Vagina (tissue), 2 donors: ENCODE measurements at regions not wholly inside any gene's neighbourhood (a gene's known extent, or its start where the extent isn't known, plus 50 kb on each side); places are given as distances from the start of the nearest gene placed in this dataset.

ENCODE experiments used
- DNase-seq, 2 donors: peaks; one replicate each; pipeline ENCODE4 v3.0.0-alpha.2; 2017; ENCODE audit errors: extremely low spot score in 2 of 2
- H3K27ac ChIP-seq: fragments of 200-600 bp; sonication (generic); one replicate; pipeline ENCODE4 v1.5.1; 2019
- H3K27me3 ChIP-seq: fragments of 200-600 bp; sonication (generic); one replicate; pipeline ENCODE4 v1.5.1; 2019
- H3K36me3 ChIP-seq, 2 donors: fragments of 200-600 bp; sonication (generic); one replicate each; pipeline ENCODE4 v1.5.1; 2017 to 2019
- H3K4me1 ChIP-seq: fragments of 200-600 bp; sonication (generic); one replicate; pipeline ENCODE4 v1.5.1; 2019
- H3K4me3 ChIP-seq, 2 donors: fragments of 200-600 bp; sonication (generic); 1 replicate in 1 of 2; 2 replicates in 1 of 2; pipeline ENCODE4 v1.5.1; 2016 to 2019
- H3K9me3 ChIP-seq: fragments of 200-600 bp; sonication (generic); one replicate; pipeline ENCODE4 v1.5.1; 2019
- POLR2A ChIP-seq, 2 donors: fragments of 450-650 bp; IDR thresholded peaks; one replicate each; pipeline ENCODE4 v1.6.1; 2017; ENCODE audit warnings: antibody characterized with exemption in 2 of 2, mild to moderate bottlenecking in 2 of 2, moderate library complexity in 2 of 2
- POLR2AphosphoS5 ChIP-seq, 2 donors: sonication (generic); formaldehyde crosslinking; IDR thresholded peaks; one replicate each; pipeline ENCODE4 v1.9.0; 2017; ENCODE audit warnings: antibody characterized with exemption in 2 of 2, mild to moderate bottlenecking in 2 of 2, low read depth in 1 of 2; ENCODE audit not compliant: insufficient read depth in 1 of 2
- intact Hi-C: fragments of 100-400 bp; cut with DNase I; formaldehyde crosslinking; loops from one replicate; pipeline ENCODE4 v1.15.1; 2023
- TF ChIP-seq, protein P1 (sequence below), 3 experiments: fragments of 450-650 bp in 2 of 3; fragments of 200-600 bp in 1 of 3; sonication (generic) in 1 of 3; IDR thresholded peaks; one replicate each; pipeline ENCODE4 v1.5.1; 2017 to 2019; ENCODE audit warnings: antibody characterized with exemption in 3 of 3, mild to moderate bottlenecking in 2 of 3, moderate library complexity in 2 of 3

GRCh38 chr3:159077860-159078259 is 276.0 kb downstream of the MFSD1 start:
- no peak for TF ChIP-seq POLR2A (IDR thresholded peaks at IDR 0.05)
- TF ChIP-seq, protein P1, sequence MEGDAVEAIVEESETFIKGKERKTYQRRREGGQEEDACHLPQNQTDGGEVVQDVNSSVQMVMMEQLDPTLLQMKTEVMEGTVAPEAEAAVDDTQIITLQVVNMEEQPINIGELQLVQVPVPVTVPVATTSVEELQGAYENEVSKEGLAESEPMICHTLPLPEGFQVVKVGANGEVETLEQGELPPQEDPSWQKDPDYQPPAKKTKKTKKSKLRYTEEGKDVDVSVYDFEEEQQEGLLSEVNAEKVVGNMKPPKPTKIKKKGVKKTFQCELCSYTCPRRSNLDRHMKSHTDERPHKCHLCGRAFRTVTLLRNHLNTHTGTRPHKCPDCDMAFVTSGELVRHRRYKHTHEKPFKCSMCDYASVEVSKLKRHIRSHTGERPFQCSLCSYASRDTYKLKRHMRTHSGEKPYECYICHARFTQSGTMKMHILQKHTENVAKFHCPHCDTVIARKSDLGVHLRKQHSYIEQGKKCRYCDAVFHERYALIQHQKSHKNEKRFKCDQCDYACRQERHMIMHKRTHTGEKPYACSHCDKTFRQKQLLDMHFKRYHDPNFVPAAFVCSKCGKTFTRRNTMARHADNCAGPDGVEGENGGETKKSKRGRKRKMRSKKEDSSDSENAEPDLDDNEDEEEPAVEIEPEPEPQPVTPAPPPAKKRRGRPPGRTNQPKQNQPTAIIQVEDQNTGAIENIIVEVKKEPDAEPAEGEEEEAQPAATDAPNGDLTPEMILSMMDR (IDR thresholded peaks at IDR 0.05) = no peak
- no peak for TF ChIP-seq POLR2AphosphoS5 (IDR thresholded peaks at IDR 0.05; ENCODE audit: insufficient read depth in 1 of 2, low read depth in 1 of 2)
- H3K9me3 ChIP-seq = no peaks in the 10 kb centered on the region
- no peak overlapping the region for H3K27ac ChIP-seq
- no peak overlapping the region for H3K4me3 ChIP-seq
- H3K36me3 ChIP-seq = no peaks in the 10 kb centered on the region
- no peak for DNase-seq
- intact Hi-C loops = no loop called here
- no peaks in the 10 kb centered on the region for H3K27me3 ChIP-seq
- no peaks in the 10 kb centered on the region for H3K4me1 ChIP-seq

GRCh38 chr3:159080256-159080655 is 278.4 kb downstream of the MFSD1 start:
- no peak for DNase-seq
- Histone ChIP-seq H3K4me3 (no peak overlapping the region), H3K4me1 (no peaks in the 10 kb centered on the region), H3K36me3 (no peaks in the 10 kb centered on the region), H3K27me3 (no peaks in the 10 kb centered on the region), H3K27ac (no peak overlapping the region), H3K9me3 (no peaks in the 10 kb centered on the region)
- intact Hi-C loops = no loop called here
- TF ChIP-seq POLR2AphosphoS5 (IDR thresholded peaks at IDR 0.05; ENCODE audit: insufficient read depth in 1 of 2, low read depth in 1 of 2) = no peak

GRCh38 chr3:159080821-159081220 is 279.0 kb downstream of the MFSD1 start:
- Histone ChIP-seq H3K9me3 (no peaks in the 10 kb centered on the region), H3K36me3 (no peaks in the 10 kb centered on the region), H3K27ac (no peak overlapping the region), H3K27me3 (no peaks in the 10 kb centered on the region), H3K4me3 (no peak overlapping the region), H3K4me1 (no peaks in the 10 kb centered on the region)
- no peak for DNase-seq
- intact Hi-C loops = no loop called here
- TF ChIP-seq, protein P1 (IDR thresholded peaks at IDR 0.05) = no peak
- TF ChIP-seq POLR2AphosphoS5 (IDR thresholded peaks at IDR 0.05; ENCODE audit: insufficient read depth in 1 of 2, low read depth in 1 of 2) (no peak), POLR2A (IDR thresholded peaks at IDR 0.05) (no peak)

DNA sequence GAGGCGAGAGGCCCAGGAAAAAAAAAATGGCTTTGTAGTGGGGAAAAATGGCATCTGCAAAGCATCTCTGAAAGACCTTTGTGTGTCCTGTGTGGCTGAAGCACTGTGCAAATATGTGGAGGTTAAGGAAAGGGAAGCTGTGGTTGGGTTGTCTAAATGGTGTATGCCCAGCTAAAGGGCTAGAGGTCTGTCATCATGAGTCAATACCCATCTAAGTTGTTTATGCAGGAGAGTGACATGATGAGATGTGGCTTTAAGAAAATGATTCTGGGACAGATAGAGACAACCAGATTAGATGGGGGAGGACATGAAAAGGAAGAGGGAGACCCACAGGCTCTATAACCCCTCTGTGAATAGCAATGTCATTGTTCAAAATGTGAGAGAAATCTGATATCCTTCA is 280.7 kb downstream of the MFSD1 start:
- no peak for DNase-seq
- H3K4me1 ChIP-seq = no peaks in the 10 kb centered on the region
- intact Hi-C loops = no loop called here

DNA sequence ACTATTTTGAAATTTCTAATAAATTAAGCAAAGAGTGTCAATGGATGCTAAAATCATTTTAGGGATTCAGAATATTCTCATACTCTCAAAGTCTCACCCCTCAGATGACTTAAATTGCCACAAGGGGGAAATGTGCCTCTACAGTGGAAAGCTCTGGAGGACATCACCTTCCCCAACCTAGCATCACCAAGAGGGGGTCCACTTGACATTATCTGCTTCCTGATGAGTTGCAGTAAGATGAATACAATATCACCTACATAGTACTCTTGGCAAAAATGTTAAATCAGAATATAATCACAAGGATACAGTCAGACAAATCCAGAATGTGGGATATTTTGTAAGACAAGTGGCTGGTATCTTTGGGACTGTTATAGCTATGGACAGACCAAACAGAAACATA is 290.1 kb downstream of the MFSD1 start:
- intact Hi-C loops = no loop called here
- no peaks in the 10 kb centered on the region for H3K36me3 ChIP-seq
- no peaks in the 10 kb centered on the region for H3K9me3 ChIP-seq
- TF ChIP-seq, protein P1 (IDR thresholded peaks at IDR 0.05) = no peak
- TF ChIP-seq POLR2A (IDR thresholded peaks at IDR 0.05) = no peak
- no peak for TF ChIP-seq POLR2AphosphoS5 (IDR thresholded peaks at IDR 0.05; ENCODE audit: insufficient read depth in 1 of 2, low read depth in 1 of 2)
- H3K27ac ChIP-seq = no peak overlapping the region
- no peaks in the 10 kb centered on the region for H3K4me1 ChIP-seq
- H3K4me3 ChIP-seq = no peak overlapping the region
- DNase-seq = no peak
- no peaks in the 10 kb centered on the region for H3K27me3 ChIP-seq

More for the DNA sequence above, 280.7 kb downstream of the MFSD1 start:
- Histone ChIP-seq H3K27me3 (no peaks in the 10 kb centered on the region), H3K36me3 (no peaks in the 10 kb centered on the region), H3K4me3 (no peak overlapping the region), H3K27ac (no peak overlapping the region), H3K9me3 (no peaks in the 10 kb centered on the region)
- TF ChIP-seq POLR2A (IDR thresholded peaks at IDR 0.05) (no peak), POLR2AphosphoS5 (IDR thresholded peaks at IDR 0.05; ENCODE audit: insufficient read depth in 1 of 2, low read depth in 1 of 2) (no peak)
- TF ChIP-seq, protein P1 (IDR thresholded peaks at IDR 0.05) = no peak

- no peak for DNase-seq
- intact Hi-C loops = no loop called here
Measured at GRCh38 chr3:159102001-159102400, 300.1 kb downstream of the MFSD1 start.

More at GRCh38 chr3:159102001-159102400, 300.1 kb downstream of the MFSD1 start:
- TF ChIP-seq POLR2AphosphoS5 (IDR thresholded peaks at IDR 0.05; ENCODE audit: insufficient read depth in 1 of 2, low read depth in 1 of 2) (no peak), POLR2A (IDR thresholded peaks at IDR 0.05) (no peak)
- TF ChIP-seq, protein P1 (IDR thresholded peaks at IDR 0.05) = no peak
- Histone ChIP-seq H3K9me3 (no peaks in the 10 kb centered on the region), H3K27me3 (no peaks in the 10 kb centered on the region), H3K36me3 (no peaks in the 10 kb centered on the region), H3K4me3 (no peak overlapping the region), H3K4me1 (no peaks in the 10 kb centered on the region), H3K27ac (no peak overlapping the region)
